Gastrocnemius medialis (tissue), 4 donors: ENCODE measurements at regions not wholly inside any gene's neighbourhood (a gene's known extent, or its start where the extent isn't known, plus 50 kb on each side); places are given as distances from the start of the nearest gene placed in this dataset.

Experiments
- POLR2A ChIP-seq, 2 donors: fragments of 450-650 bp; IDR thresholded peaks; one replicate each; pipeline ENCODE4 v1.6.1; 2017; ENCODE audit warnings: antibody characterized with exemption in 2 of 2, mild to moderate bottlenecking in 2 of 2, moderate library complexity in 2 of 2
- TF ChIP-seq, protein P1 (sequence below), 5 experiments: fragments of 450-650 bp in 3 of 5; fragments of 200-600 bp in 2 of 5; sonication (generic) in 2 of 5; IDR thresholded peaks in 4 of 5; conservative IDR thresholded peaks in 1 of 5; 1 replicate in 4 of 5; 2 replicates in 1 of 5; pipeline ENCODE4 v1.5.1; 2016 to 2019; ENCODE audit warnings: antibody characterized with exemption in 5 of 5, mild to moderate bottlenecking in 3 of 5, moderate library complexity in 3 of 5

DNA sequence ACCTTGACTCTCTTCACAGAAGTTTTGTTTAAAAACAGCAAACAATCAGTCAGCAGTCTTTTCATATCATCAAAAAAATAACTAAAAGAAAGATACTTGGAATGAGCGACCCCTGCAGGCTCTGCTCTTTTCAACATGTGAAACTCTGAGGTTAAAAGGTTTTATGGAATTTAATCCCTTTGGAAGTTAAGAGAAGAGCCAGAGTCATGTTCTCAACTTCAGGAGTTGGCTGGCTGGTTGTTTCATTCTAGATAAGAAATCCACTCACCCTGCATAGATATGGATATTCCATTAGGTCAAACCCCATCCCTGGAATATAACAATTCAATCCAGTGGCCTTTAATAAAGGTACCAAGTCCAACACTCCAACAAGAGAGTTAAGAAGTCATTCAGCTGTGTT is 115.6 kb upstream of the RMDN2 start:
- no peak for TF ChIP-seq POLR2A (IDR thresholded peaks at IDR 0.05)
- TF ChIP-seq, protein P1, sequence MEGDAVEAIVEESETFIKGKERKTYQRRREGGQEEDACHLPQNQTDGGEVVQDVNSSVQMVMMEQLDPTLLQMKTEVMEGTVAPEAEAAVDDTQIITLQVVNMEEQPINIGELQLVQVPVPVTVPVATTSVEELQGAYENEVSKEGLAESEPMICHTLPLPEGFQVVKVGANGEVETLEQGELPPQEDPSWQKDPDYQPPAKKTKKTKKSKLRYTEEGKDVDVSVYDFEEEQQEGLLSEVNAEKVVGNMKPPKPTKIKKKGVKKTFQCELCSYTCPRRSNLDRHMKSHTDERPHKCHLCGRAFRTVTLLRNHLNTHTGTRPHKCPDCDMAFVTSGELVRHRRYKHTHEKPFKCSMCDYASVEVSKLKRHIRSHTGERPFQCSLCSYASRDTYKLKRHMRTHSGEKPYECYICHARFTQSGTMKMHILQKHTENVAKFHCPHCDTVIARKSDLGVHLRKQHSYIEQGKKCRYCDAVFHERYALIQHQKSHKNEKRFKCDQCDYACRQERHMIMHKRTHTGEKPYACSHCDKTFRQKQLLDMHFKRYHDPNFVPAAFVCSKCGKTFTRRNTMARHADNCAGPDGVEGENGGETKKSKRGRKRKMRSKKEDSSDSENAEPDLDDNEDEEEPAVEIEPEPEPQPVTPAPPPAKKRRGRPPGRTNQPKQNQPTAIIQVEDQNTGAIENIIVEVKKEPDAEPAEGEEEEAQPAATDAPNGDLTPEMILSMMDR (IDR thresholded peaks at IDR 0.05 in 4 of 5, conservative IDR thresholded peaks at IDR 0.05 in 1 of 5): no peak
